H9 (cell line): ENCODE measurements at regions not wholly inside any gene's neighbourhood (a gene's known extent, or its start where the extent isn't known, plus 50 kb on each side); places are given as distances from the start of the nearest gene placed in this dataset.

Source experiments
- DNase-seq: peaks from one replicate; pipeline ENCODE4 v3.0.0-alpha.2; 2017
- H2AFZ ChIP-seq: one replicate; pipeline ENCODE4 v1.6.1; 2013; ENCODE audit warnings: mild to moderate bottlenecking, low read length, control low read depth, moderate library complexity
- H2AK5ac ChIP-seq: 2 replicates; pipeline ENCODE4 v1.6.1; 2013; ENCODE audit warnings: low read length, control low read depth, mixed read lengths; ENCODE audit not compliant: insufficient read length
- H2BK120ac ChIP-seq: one replicate; pipeline ENCODE4 v1.6.1; 2013; ENCODE audit warnings: low read depth, mild to moderate bottlenecking, low read length, control low read depth, inconsistent platforms; ENCODE audit not compliant: poor library complexity, severe bottlenecking
- H2BK12ac ChIP-seq: 2 replicates; pipeline ENCODE4 v1.6.1; 2013; ENCODE audit warnings: low read length, control low read depth, mixed read lengths, low read depth; ENCODE audit not compliant: insufficient read length
- H2BK15ac ChIP-seq: 2 replicates; pipeline ENCODE4 v1.6.1; 2013; ENCODE audit warnings: low read depth, low read length, control low read depth
- H2BK20ac ChIP-seq: one replicate; pipeline ENCODE4 v1.6.1; 2013; ENCODE audit warnings: low read depth, mild to moderate bottlenecking, low read length, control low read depth, inconsistent platforms; ENCODE audit not compliant: poor library complexity, severe bottlenecking
- H2BK5ac ChIP-seq: 2 replicates; pipeline ENCODE4 v1.6.1; 2013; ENCODE audit warnings: low read length, control low read depth, mixed read lengths; ENCODE audit not compliant: insufficient read length
- H3K14ac ChIP-seq: 2 replicates; pipeline ENCODE4 v1.6.1; 2013; ENCODE audit warnings: low read length, control low read depth; ENCODE audit not compliant: insufficient read depth
- H3K18ac ChIP-seq: 2 replicates; pipeline ENCODE4 v1.6.1; 2013; ENCODE audit warnings: low read depth, mild to moderate bottlenecking, mixed read lengths, low read length, control low read depth; ENCODE audit not compliant: insufficient read length
- H3K23ac ChIP-seq: 2 replicates; pipeline ENCODE4 v1.6.1; 2013; ENCODE audit warnings: low read length, control low read depth, mixed read lengths, low read depth; ENCODE audit not compliant: insufficient read length
- H3K23me2 ChIP-seq: 2 replicates; pipeline ENCODE4 v1.6.1; 2013; ENCODE audit warnings: low read depth, mild to moderate bottlenecking, mixed read lengths, low read length, control low read depth; ENCODE audit not compliant: insufficient read length, poor library complexity, severe bottlenecking
- H3K27ac ChIP-seq: 2 replicates; pipeline ENCODE4 v1.5.1; 2013; ENCODE audit warnings: low read length, control low read depth, mixed read lengths, low read depth; ENCODE audit not compliant: insufficient read length
- H3K27me3 ChIP-seq: 2 replicates; pipeline ENCODE4 v1.6.1; 2013; ENCODE audit warnings: low read length, control low read depth, inconsistent platforms; ENCODE audit not compliant: insufficient read depth
- H3K4ac ChIP-seq: 2 replicates; pipeline ENCODE4 v1.6.1; 2013; ENCODE audit warnings: low read depth, mild to moderate bottlenecking, control low read depth, inconsistent platforms, low read length, moderate library complexity
- H3K4me1 ChIP-seq: 2 replicates; pipeline ENCODE4 v1.6.1; 2013; ENCODE audit warnings: low read length, control low read depth, inconsistent platforms; ENCODE audit not compliant: insufficient read depth
- H3K4me2 ChIP-seq: 2 replicates; pipeline ENCODE4 v1.6.1; 2013; ENCODE audit warnings: low read length, control low read depth, mixed read lengths; ENCODE audit not compliant: insufficient read length, insufficient read depth
- H3K56ac ChIP-seq: 2 replicates; pipeline ENCODE4 v1.6.1; 2013; ENCODE audit warnings: low read depth, mild to moderate bottlenecking, mixed read lengths, low read length, control low read depth; ENCODE audit not compliant: insufficient read length
- H3K79me1 ChIP-seq: 2 replicates; pipeline ENCODE4 v1.6.1; 2013; ENCODE audit warnings: low read depth, mild to moderate bottlenecking, moderate library complexity, low read length, control low read depth, inconsistent platforms; ENCODE audit not compliant: insufficient read depth, poor library complexity, severe bottlenecking
- H3K79me2 ChIP-seq: 2 replicates; pipeline ENCODE4 v1.6.1; 2013; ENCODE audit warnings: low read length, control low read depth, inconsistent platforms; ENCODE audit not compliant: insufficient read depth
- H3K9ac ChIP-seq: 2 replicates; pipeline ENCODE4 v1.6.1; 2013; ENCODE audit warnings: low read length, control low read depth, mixed read lengths; ENCODE audit not compliant: insufficient read length; ENCODE audit errors: extremely low read depth
- H3K9me3 ChIP-seq: one replicate; pipeline ENCODE4 v1.6.1; 2013; ENCODE audit warnings: low read depth, low read length, inconsistent platforms; ENCODE audit not compliant: control insufficient read depth
- H3T11ph ChIP-seq: one replicate; pipeline ENCODE4 v1.6.1; 2013; ENCODE audit warnings: mild to moderate bottlenecking, low read length, control low read depth, inconsistent platforms
- H4K20me1 ChIP-seq: one replicate; pipeline ENCODE4 v1.6.1; 2013; ENCODE audit not compliant: control insufficient read depth, insufficient read length, insufficient read depth
- H4K5ac ChIP-seq: 2 replicates; pipeline ENCODE4 v1.6.1; 2013; ENCODE audit warnings: low read depth, mild to moderate bottlenecking, mixed read lengths, low read length, control low read depth; ENCODE audit not compliant: insufficient read length
- H4K8ac ChIP-seq: replicated peaks from 2 replicates; pipeline ENCODE4 v1.6.1; 2013; ENCODE audit warnings: low read length, control low read depth, mixed read lengths, low read depth; ENCODE audit not compliant: insufficient read length
- H4K91ac ChIP-seq: 2 replicates; pipeline ENCODE4 v1.6.1; 2013; ENCODE audit warnings: low read depth, mild to moderate bottlenecking, moderate library complexity, mixed read lengths, low read length, control low read depth; ENCODE audit not compliant: insufficient read length
- H3K27ac Mint-ChIP-seq, 3 experiments: 2 replicates in 2 of 3; 3 replicates in 1 of 3; pipeline ENCODE4 v1.8.0; 2020 to 2021; ENCODE audit warnings: mixed read lengths in 3 of 3, mild to moderate bottlenecking in 1 of 3, moderate library complexity in 1 of 3
- H3K27me3 Mint-ChIP-seq: 2 replicates; pipeline ENCODE4 v1.8.0; 2021; ENCODE audit warnings: low read depth, mild to moderate bottlenecking, moderate library complexity, mixed read lengths
- H3K36me3 Mint-ChIP-seq, 3 experiments: 2 replicates in 2 of 3; 3 replicates in 1 of 3; pipeline ENCODE4 v1.8.0; 2020 to 2021; ENCODE audit warnings: low read depth in 3 of 3, mixed read lengths in 3 of 3; ENCODE audit not compliant: insufficient read depth in 1 of 3
- H3K4me1 Mint-ChIP-seq, 2 experiments: 2 replicates each; pipeline ENCODE4 v1.8.0; 2020; ENCODE audit warnings: mixed read lengths in 2 of 2
- H3K4me3 Mint-ChIP-seq, 2 experiments: 2 replicates in 1 of 2; 3 replicates in 1 of 2; pipeline ENCODE4 v1.8.0; 2020 to 2021; ENCODE audit warnings: mild to moderate bottlenecking in 2 of 2, mixed read lengths in 2 of 2, moderate library complexity in 1 of 2
- H3K9me3 Mint-ChIP-seq, 2 experiments: 2 replicates in 1 of 2; 3 replicates in 1 of 2; pipeline ENCODE4 v1.8.0; 2020; ENCODE audit warnings: mild to moderate bottlenecking in 2 of 2, mixed read lengths in 2 of 2, moderate library complexity in 1 of 2
- WGBS: extraction: QIAGEN DNeasy Blood & Tissue Kit; methylation state at CpG from one replicate; pipeline ENCODE4 v1.1.7; 2013; ENCODE audit warnings: missing lambda C conversion rate, low lambda C conversion rate, mixed read lengths; ENCODE audit not compliant: insufficient read length; ENCODE audit errors: extremely low coverage; 5-methylcytosine and 5-hydroxymethylcytosine counted together
- TF ChIP-seq, protein P1 (sequence below): fragments of 200-600 bp; sonication (generic); conservative IDR thresholded peaks from 3 replicates; pipeline ENCODE4 v1.8.0; 2021; ENCODE audit warnings: antibody characterized with exemption, mild to moderate bottlenecking

- Histone ChIP-seq H3K4ac (no peak overlapping the region), H3K4me2 (no peak overlapping the region), H3K4me1 (peaks cover 3% of the 10 kb centered on the region; the same call in 1 of the 2 replicates), H3K79me1 (no peaks in the 10 kb centered on the region), H2BK20ac (no peak overlapping the region), H4K20me1 (no peaks in the 10 kb centered on the region), H3K23ac (no peak overlapping the region), H3K27ac (no peak overlapping the region), H4K8ac (no peak overlapping the region), H3T11ph (no peak overlapping the region), H4K91ac (no peak overlapping the region), H2AFZ (no peak overlapping the region), H3K23me2 (no peaks in the 10 kb centered on the region), H2BK5ac (no peak overlapping the region), H3K27me3 (no peaks in the 10 kb centered on the region), H2AK5ac (no peak overlapping the region), H3K18ac (no peak overlapping the region), H2BK120ac (no peak overlapping the region), H3K9me3 (no peaks in the 10 kb centered on the region), H3K9ac (no peak overlapping the region), H3K79me2 (no peaks in the 10 kb centered on the region), H2BK15ac (no peak overlapping the region), H4K5ac (no peak overlapping the region), H3K14ac (no peak overlapping the region), H3K56ac (no peak overlapping the region), H2BK12ac (no peak overlapping the region)
- H3K27me3 Mint-ChIP-seq: no peaks in the 10 kb centered on the region
- TF ChIP-seq, protein P1, sequence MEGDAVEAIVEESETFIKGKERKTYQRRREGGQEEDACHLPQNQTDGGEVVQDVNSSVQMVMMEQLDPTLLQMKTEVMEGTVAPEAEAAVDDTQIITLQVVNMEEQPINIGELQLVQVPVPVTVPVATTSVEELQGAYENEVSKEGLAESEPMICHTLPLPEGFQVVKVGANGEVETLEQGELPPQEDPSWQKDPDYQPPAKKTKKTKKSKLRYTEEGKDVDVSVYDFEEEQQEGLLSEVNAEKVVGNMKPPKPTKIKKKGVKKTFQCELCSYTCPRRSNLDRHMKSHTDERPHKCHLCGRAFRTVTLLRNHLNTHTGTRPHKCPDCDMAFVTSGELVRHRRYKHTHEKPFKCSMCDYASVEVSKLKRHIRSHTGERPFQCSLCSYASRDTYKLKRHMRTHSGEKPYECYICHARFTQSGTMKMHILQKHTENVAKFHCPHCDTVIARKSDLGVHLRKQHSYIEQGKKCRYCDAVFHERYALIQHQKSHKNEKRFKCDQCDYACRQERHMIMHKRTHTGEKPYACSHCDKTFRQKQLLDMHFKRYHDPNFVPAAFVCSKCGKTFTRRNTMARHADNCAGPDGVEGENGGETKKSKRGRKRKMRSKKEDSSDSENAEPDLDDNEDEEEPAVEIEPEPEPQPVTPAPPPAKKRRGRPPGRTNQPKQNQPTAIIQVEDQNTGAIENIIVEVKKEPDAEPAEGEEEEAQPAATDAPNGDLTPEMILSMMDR: no peak
- peaks cover 5 to 10% of the 10 kb centered on the region in 2 experiments; a peak in 4 of 5 replicates for H3K9me3 Mint-ChIP-seq
- H3K36me3 Mint-ChIP-seq: peaks cover 4 to 15% (median 5%) of the 10 kb centered on the region in 3 experiments; a peak in 5 of 7 replicates
- no peak overlapping the region for H3K4me3 Mint-ChIP-seq
- WGBS: no CpG with 5 or more reads among the region's 2 CpGs
- peaks cover 12 to 18% of the 10 kb centered on the region in 2 experiments for H3K4me1 Mint-ChIP-seq
- no peak for DNase-seq
- H3K27ac Mint-ChIP-seq: no peak overlapping the region
Observed at GRCh38 chr1:81340239-81340638, 460.5 kb upstream of the ADGRL2 start.
